Fibroblast of skin of right biceps (primary cell): ENCODE measurements at regions not wholly inside any gene's neighbourhood (a gene's known extent, or its start where the extent isn't known, plus 50 kb on each side); places are given as distances from the start of the nearest gene placed in this dataset.
"Not testable (repeated sequence)": the region's sequence is repeated elsewhere in the genome, so short reads cannot be mapped to it uniquely, and the experiment has no call there.

Source experiments
- DNase-seq: peaks from one replicate; pipeline ENCODE4 v3.0.0-alpha.2; 2013

DNA sequence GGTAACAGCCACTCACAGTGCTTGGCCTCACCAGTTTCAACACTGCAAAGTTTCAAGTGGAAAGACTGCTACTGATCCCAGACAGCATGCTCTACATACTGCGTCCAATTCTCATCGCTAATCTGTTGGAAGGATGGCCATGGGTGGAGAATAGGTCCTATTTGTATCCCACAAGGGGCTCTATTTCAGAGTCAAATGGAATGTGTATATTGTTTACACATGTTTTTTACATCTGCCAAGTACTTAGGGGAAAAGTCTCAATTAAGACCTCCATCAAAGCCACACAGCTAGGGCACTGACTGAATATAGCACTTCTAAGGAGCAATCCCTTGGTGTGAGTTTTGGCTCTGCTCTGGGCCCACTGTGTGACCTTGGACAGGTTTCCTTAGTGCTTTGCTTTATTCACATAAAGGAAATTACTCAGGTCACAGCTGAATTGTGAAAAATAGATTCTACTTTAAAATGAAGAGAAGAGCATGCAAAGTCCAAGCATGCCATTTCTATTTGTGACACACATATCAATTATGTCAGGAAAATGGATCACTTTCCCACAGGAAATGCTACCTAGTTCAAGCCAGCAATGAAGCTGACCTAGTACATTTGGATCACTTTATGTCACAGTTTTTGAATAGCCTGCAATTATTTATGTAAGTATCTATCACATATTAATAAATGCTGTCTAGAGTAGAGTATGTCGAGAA lies 112.9 kb upstream of the STK17B start:
- no peak for DNase-seq

GRCh38 chr2:196284866-196285557 lies 113.6 kb upstream of the STK17B start:
- DNase-seq: no peak

DNA sequence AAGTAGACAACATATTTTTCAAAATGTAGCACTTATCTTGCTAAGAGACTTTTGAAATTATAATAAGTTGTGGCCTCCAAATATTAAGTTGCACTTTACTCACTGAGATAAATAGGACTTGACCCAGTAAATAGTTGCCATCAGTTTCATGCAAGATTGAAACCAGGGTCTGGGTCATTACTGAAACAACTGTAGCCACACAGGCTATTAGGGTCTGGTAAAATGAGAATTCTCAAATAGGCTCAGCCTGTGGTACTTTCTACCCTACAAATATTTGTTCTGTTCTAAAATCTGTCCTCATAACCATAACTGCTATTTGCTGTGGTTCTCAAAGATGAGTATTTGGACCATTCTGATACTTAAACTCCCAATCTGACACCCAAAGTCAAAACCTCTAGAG lies 115.4 kb upstream of the STK17B start:
- no peak for DNase-seq

DNA sequence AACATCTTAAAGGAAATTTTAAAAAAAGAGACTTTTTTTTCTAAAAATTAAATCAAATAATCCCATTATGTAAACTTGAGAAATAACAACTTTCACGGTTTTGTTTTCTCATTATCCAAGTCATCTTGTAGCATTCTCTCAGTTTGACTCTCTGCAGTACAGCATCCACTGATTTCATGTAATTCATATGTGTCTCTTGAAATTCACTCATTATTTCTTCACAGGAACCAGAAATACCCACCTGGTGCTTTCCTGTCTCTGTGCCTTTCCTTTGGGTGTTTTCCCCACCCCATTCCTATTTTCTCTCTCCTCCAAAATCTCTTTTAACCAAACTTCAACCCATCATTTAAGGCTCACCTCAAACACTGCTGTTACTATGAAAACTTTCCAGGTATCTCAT lies 116.1 kb upstream of the STK17B start:
- DNase-seq: no peak

DNA sequence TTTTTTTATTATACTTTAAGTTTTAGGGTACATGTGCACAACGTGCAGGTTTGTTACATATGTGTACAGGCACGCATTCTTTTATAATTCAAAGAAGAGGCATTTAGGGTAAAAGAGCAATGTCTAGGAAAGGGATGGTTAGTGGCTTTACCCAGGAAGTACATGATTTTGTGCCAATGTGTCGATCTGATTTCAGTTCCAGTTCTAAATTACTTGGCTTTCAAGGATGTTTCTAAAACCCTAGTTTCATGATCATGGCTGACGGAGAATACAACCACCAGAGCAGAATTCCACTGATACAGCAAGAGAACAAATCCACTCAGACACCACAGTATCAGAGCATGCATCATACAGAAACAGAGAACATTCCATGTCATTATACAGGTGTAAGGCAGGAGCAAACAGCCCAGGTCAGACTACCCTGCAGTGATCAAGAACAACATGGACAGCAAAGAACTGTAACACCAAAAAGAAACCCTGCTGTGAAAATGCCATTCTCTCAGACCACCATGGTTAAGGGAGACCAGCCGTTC lies 116.7 kb upstream of the STK17B start:
- no peak for DNase-seq

- no peak for DNase-seq
These were observed 117.6 kb upstream of the STK17B start for GRCh38 chr2:196289000-196289399.

GRCh38 chr2:196290136-196290535 lies 118.8 kb upstream of the STK17B start:
- DNase-seq: no peak

DNA sequence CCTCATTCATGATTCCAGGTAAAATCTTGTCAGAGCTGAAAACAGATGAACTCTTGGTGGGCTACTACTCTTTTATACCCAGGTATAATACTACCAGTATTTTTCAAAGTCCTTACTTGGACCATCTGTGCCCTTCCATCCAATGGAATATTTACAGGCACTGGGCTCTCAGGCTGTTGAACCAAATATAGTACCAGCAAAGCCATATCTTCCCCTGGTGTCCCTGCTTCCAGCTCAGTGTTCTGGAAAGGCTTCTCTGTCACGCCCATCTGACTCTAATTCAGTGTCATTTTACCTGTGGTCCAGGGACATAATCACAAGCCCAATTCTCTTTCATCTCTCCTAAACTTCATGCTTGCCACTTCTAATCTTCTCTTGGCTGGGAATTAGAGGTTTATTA lies 119.2 kb upstream of the STK17B start:
- no peak for DNase-seq

- no peak for DNase-seq
These were observed 120.0 kb upstream of the STK17B start for GRCh38 chr2:196291426-196291825.

- no peak for DNase-seq
These were observed 120.8 kb upstream of the STK17B start for GRCh38 chr2:196291873-196292800.

- peak; percentile 88 for DNase-seq
These were observed 122.6 kb upstream of the STK17B start for GRCh38 chr2:196293751-196294515.

- DNase-seq: no peak
These were observed 123.1 kb upstream of the STK17B start for GRCh38 chr2:196294516-196294909.

- no peak for DNase-seq
These were observed 123.6 kb upstream of the STK17B start for GRCh38 chr2:196295005-196295404.

GRCh38 chr2:196298106-196298723 lies 126.8 kb upstream of the STK17B start:
- DNase-seq: not testable (repeated sequence)

DNA sequence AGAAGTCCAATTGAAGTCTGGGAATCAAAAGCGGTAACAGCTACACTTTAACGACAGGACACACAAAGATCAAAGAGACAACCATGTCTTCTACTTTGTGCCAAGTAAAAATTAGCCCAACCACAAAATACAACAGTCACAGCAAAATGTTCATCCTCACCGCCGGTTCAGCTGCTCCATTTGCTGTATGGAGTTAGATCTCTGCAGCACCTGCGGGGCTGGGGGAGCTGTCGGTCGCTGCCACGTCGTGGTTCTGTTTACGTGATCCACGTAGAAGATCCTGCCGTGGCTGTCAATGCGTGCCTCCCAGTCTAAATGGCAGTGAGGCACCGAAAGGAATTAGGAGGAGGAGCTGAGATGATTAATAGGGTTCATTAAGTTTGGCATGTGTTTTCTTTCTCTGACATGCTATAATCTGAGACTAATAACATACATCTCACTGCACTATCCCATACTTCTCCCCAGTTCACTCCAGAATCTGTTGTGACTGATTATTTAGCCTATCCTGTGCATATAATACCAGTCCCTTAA lies 136.5 kb upstream of the STK17B start:
- DNase-seq: peak; percentile 62

- peak; percentile 45 for DNase-seq
These were observed 138.3 kb upstream of the STK17B start for GRCh38 chr2:196309691-196310090.

- no peak for DNase-seq
These were observed 142.8 kb upstream of the STK17B start for GRCh38 chr2:196314157-196314556.

DNA sequence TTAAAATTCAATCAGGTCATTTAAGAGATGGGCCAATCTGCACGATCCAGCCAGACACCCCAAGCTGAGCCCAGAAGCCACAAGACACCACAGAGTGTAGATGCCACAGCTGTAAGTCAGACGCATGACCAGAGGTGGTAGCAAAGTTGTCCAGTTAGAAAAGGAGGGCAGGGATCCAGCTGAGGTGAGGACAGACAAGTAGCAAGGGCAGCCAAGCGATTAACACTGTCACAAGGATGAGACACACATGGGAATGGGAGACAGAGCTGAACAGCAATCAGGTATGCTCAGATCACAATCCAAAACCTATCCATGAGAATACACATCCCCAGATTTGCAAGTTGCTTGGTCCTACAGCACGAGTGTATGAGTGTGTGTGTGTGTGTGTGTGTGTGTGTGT lies 143.4 kb upstream of the STK17B start:
- DNase-seq: peak; percentile 50

- DNase-seq: peak; percentile 66
These were observed 144.1 kb upstream of the STK17B start for GRCh38 chr2:196315388-196316049.

- no peak for DNase-seq
These were observed 144.7 kb upstream of the STK17B start for GRCh38 chr2:196316050-196316430.
